ENCODE measurements at regions not wholly inside any gene's neighbourhood (a gene's known extent, or its start where the extent isn't known, plus 50 kb on each side); places are given as distances from the start of the nearest gene placed in this dataset.

- TF ChIP-seq POLR2AphosphoS2 (IDR thresholded peaks at IDR 0.05; ENCODE audit: low read depth, low read length) (no peak), ZBTB11 (CRISPR knock-in tag; IDR thresholded peaks at IDR 0.05) (no peak), MTA2 (IDR thresholded peaks at IDR 0.05; ENCODE audit: low read depth) (no peak)
These were observed 129.3 kb upstream of the ACKR3 start for GRCh38 chr2:236440110-236440881.
